DMS 273 treated with DMSO at 0.1 percent for 48 hours (cell line): ENCODE measurements at regions not wholly inside any gene's neighbourhood (a gene's known extent, or its start where the extent isn't known, plus 50 kb on each side); places are given as distances from the start of the nearest gene placed in this dataset.

Source experiments
- DNase-seq: peaks from one replicate; lab custom pipeline; 2025; lab: John Stamatoyannopoulos, UW

DNA sequence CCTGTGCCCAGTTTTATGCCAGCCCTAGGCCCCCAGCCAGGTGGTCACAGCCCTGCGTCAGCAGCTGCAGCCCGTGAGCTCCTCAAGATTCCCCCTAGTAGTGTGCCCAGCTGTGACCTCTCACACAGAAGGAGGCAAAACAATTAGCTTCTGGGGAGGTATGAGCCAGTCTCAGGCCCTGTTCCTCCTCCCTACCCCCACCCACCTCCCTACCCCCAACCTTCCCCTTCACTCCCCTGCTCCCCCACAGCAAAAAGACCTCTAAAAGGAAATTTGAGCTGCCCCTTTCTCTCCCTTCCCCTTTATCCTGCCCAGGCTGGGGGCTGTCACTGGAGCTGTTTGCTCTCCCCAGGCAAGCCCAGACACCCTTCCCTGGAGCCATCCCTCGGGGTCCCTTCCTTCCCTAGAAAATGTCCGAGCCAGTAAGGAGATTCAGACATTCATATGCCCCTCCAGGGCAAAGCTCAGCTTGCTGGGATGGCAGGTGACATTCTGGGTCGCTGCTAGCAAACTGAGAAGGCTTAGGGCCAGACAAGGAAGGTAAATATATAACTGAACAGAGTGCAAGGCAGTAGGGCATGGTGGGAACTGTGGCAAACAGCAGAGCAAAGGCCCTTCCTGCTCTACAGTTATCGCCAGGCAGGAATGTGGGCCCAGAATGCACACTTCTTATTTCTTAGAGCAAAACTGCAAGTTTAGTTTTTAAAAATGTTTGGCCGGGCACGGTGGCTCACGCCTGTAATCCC lies 300.2 kb downstream of the MN1 start:
- no peak for DNase-seq

DNA sequence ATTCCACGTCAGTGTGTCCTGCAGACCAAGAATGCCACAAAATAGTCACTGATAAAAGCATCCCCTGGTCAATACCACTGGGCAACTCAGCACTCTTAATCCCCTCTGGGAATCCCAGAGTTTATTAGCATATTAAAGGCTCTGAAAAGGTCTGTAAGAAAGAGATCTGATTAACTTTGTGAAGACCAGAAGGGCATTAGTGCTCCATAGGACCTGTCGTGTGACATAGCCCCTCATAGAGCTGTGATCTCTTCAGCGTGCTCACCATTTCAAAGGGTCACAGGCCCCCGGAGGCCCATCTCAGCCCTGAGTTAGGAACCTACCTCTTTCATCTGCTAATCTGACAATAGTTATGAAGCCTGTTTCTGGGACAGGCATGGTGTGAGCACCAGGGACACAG lies 299.2 kb downstream of the MN1 start:
- DNase-seq = no peak

DNA sequence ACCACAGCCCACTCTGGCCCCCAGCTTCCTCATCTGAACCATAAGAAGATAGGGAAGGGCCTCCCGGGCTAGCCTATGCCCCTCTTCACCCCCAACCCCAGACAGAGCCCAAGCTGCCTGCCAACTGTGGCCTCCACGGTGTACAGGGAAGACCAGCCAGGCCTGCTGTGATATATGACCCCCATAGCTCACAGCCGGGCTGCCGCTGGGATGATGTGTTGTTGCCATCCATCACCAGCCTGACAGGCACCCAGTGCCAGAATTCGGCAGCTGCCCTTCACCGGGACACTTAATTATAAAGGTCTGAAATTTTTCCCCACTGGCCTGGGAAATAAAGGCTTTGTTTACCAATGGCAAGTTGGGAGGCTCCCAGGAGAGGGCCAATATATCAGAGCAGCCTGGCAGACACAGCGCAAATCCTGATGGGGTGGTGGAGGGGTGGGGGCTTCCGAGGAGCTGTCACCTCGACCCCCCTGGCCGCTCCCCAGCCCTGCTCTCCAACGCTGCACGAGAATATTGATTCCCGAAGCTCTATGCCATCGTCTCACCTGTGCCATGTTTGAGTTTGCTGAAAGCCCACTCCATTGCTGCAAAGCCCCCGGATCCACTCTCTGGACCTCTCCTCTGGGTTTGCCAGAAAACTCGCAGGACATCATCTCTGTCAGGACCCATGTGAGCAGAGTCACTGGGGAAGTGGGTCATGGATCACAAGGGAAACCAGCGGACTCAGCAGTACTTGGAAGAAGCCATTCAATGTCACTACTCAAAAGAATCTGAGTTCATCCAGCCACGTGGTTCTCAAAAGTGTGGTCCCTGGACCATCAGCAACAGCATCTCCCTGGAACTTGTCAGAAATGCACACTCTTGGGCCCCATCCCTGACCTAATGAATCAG lies 296.9 kb downstream of the MN1 start:
- DNase-seq = no peak

DNA sequence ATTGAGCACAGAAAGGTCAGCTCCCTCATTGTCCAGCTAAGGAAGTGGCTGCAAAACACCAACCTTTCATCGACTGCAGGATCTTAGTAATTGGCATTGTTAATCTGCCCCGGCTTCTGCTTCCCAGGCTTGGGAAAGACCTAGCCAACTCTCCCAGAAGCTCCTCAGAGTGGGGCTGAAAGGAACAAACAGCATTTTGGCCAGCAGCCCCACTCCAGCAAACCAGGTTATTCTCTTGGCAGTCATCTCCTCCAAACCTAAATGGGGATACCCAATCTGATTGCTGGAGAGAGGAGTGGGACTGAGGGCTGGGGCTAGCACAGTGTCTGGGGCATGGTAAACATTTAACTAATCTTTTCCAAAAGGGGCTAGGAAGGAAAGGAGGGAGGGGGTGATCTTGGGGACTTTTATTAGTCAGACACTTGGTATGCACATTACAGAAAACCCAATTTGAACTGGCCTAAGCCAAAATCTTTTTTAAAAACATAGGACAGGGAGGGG lies 294.4 kb downstream of the MN1 start:
- no peak for DNase-seq

DNA sequence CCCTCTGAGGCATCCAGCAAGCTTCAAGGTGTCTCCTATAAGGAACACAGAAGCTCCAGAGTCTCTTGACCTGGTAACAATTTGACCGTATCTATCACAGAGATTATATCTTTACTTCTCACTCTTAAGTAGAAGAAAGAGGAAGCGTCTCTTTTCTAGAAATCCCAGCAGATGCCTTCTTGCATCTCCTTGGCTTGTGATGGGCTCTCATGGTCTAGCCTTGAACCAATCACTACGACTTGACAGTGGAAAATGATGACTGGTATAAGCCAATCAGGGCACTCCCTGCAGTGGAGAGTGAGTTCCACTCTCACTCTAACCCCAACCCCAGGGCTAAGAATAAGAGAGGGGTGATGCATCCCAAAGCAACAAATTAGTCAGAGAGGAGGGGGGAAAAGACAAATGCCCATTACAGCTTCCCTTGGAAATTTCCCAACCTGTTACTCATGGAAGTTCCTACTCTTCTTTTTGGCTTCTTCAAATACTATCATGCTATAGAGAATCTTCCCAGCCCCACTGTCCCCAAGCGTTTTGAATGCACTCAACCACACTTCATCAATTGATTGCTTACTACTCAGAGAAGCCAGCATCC lies 293.5 kb downstream of the MN1 start:
- no peak for DNase-seq

DNA sequence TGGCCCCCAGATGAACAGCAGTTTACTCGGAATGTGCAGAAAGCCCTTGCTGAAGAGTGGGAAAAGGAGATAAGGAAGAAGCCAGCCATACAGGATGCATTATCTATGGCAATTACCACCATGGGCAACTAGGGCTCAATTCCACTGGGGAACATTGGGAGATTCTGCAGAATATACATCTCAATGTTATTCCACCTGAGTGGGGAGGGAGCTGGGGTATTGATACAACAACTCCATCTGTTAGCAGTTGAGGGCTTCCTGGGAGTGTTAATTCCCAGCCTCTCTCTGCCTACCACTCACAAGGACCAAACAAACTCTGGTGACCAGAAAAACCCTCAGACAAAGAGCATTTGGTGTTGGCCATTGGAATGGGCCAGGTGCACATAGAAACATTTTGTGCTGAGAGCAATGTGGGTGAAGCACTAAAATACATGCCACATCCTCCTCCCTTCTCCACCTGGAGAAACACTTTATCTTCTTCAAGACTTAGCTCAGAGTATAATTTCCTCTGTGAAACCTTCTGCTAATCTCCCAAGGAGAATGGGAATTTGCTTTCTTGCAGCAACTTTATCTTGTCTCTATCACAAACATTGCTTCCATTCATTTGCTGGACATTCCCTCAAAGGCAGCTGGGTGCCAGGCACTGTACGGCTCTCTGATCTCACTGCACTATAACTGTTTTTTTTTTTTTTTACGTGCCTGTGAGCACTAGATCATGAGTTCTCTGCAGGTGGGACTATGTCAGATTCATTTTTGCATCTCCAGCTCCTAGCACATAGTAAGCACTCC lies 292.2 kb downstream of the MN1 start:
- DNase-seq = no peak

DNA sequence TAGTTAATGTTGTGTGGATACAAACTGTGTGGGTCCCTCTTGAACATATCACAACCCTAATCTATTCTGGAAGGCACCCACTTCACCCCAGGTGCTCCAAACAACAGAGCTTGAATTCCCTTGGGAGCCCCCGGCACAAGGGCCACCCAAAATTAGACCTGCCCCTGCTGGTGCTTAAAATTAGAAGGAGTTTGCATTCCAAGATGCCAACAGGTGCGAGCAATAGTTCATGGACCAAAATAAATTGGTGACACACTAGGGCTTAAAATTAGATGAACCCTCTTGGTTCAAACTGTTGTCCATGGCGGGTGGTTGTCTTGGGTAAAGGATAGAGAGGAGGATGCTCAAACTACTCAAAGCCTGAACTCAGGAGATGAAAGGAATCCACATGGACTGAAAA lies 291.5 kb downstream of the MN1 start:
- DNase-seq = no peak

DNA sequence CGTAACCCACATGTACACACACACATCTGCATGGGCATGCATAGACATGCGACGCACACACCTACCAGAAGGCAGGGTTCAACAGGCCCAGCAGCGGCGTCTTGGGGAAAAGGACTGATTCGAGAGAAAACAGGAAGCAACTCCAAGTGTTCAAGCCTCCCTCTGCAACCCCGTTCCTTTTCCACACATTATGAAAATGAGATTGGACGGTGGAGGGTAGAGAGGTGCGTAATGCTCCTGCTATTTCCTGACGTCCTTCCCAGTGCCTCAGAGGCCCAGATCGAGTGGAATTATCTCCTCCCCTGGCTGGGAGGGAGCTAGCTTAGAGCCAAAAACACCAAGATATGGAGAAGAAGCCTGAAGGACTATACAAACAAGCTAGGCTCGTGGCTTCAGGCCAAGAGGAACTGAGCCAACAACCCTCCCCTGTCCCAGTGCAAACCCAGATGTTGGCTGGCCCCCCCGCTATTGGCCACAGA lies 289.2 kb downstream of the MN1 start:
- DNase-seq = no peak

DNA sequence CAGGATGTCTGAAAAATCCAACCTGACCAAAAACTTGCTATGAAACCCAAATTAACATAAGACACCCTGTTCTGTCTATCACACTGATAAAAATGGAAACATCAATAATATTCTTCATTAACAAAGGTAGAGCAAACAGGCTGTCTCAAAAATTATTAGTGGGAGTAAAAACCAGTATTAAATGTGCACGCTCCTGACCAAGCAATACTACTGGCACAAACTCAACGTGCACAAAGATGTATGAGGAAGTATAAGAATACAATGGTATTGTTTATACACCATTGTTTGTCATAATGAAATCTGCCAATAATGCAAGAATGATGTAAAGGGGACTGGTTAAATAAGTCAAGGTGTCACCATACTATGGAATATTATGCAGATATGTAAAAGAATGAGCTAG lies 288.5 kb downstream of the MN1 start:
- no peak for DNase-seq

DNA sequence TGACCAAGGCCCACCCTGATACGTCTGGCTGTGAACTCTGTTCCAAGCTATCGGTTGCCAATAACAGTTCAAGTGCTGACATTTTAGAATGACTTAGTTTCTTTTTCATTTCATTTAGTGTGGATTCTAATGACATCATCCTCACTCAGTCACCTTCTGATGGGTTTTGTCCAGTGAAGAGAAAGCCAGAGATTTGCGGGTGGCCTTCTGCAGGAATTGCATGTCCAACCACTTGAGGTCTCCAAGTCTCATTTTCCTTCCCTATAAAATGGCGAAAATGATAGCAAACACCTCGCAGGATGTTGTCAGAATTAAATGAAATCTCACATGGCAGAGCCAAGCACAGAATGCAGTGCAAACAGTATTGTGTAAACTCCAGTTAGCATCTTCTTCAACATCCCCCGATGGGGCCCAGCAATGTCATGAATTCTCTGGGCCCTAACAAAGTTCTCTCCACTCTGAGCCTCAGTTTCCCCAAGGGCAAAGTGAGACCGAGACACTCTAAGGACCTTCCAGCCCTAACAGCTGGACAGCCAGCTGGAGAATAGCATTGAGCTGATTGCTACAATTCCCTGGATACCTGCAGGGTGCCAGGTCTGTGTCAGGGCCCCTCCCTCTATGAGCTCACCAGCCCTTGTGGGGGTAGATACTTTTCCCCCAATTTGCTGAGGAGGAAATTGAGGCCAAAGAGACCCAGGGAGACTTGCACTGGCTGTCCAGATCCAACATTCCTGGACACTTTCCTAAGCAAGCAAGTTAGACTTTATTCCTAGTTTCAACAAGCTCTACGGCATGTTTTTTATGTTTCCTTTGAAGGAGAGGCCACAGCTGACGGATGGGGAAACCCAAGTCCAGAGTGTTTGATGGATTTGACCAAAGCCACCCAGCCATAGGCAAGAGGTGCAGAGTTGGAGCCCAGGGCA lies 286.7 kb downstream of the MN1 start:
- DNase-seq = no peak

DNA sequence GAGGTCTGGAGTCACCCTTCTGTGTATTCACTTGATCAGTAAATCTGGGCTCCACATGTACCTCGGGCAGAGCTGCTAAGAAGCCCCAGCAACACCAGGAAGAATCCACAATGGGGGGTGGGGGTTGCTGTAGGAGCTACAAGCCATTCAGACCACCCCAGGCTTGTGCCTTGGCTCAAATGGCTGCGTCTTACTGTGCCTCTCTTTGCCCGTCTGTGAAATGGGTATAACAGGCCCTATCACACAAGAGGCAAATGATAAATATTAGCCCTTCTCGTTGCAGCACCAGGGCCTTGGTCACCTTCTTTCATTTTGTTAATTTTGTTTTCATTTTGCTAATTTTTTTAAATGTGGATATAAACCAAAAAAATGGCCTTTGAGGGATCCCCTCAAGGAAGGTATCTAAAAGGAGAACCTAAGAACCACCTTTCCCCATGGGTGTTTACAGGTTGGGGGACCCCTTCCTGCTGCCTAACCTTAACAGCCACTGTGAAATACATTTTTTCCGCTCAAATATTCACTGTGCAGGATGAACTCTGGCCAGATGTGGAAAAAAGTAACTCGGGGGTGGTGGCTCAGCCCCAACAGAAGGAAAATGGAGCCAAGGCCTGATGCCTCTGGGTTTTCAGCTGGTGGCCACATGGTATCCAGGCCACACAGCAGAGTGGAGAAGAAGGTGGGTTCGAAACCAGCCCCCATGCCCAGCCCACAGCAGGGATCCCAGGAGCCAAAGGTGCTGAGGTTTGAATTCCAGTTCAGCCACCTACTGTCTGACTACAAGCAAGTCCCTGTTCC lies 284.0 kb downstream of the MN1 start:
- DNase-seq = no peak

DNA sequence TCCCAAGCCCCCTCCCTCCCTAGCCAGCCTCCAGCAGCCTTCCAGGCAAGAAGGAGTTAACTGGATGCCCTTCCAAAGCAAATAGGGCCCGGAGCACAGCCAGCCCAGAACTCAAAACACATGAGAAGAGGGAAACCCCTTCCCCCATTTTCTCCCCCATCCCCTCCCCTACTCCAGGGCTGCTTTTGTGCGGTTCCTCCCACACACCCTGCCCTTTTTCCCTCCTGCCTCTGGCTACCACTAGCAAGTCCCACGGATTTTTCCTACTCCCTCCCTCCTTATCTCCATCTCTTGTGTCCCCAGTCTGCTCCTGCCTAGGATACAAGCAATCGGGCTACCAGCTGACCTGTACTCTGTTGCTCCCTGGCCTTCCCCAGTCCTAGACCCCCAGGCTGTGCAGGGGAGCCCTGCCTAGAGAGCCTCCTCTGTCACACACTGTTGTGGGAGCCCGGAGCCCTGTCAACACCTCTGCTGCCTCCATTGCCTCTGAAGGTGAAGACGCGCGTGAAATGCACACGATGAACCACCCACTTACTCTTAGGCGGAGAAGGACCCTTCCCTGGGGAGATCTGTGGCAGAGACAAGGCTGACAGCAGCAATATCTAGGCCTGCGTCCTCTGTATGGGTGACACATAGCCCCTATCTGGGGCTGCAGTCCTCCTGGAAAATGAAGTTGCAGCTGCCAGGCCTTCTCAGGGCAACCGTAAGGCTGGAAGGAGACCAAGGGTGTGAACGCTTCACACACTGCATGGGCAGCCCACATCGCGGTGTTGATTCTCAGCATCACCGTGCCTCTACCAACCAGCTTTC lies 282.8 kb downstream of the MN1 start:
- no peak for DNase-seq

DNA sequence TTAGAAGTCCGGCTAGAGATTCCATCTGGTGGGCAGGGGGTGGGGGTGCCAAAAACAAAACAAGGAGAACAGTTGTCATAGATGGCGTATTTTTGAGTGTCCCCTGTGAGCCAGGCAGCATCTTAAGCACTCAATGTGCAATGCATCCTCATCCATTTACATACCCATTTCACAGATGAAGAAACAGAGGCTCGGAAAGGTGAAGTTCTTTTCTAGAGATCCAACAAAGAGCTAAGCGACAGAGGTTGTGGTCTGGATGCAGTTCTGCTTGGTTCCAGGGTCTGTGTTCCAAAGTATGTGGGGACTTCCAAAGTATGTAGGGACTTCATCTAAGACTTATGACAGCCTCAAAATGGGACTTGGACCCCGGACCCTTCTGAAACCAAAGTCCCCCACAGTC lies 277.8 kb downstream of the MN1 start:
- no peak for DNase-seq

DNA sequence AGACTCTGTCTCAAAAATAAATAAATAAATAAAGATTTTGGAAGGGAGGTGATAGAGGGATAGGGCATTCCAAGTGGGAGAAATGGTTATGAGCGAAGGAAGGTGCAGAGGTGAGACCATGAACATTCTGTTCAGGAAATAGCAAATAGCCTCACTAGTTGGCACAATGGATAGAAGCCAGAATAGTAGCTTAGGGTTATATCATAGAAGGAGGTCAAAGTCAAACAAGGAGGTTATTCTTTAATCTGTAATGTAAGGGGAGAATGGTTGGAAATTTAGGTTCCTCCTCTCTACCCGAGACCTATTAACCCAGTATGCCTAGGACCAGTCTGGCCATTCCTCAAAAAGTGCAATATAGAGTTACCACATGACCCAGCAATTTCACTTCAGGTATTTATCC lies 275.8 kb downstream of the MN1 start:
- no peak for DNase-seq

DNA sequence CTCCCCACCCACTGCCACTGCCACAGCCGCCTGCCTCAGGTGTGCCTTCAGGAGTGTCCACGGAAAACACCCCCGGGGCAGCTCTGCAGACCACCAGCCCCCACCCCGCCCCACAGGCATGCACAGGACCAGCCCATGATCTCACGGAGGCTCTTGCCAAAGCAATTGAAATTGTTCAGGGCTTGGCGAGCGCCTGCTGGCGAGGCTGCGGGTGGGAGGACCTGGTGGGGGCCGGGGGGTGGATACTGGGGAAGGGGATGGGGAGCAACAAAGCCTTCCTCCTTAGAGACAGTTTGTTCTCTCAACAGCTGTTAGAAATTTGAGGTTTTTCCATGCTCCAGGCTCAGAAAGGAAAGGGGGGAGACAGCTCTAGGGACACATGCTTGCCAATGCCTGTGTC lies 274.7 kb downstream of the MN1 start:
- DNase-seq = no peak

DNA sequence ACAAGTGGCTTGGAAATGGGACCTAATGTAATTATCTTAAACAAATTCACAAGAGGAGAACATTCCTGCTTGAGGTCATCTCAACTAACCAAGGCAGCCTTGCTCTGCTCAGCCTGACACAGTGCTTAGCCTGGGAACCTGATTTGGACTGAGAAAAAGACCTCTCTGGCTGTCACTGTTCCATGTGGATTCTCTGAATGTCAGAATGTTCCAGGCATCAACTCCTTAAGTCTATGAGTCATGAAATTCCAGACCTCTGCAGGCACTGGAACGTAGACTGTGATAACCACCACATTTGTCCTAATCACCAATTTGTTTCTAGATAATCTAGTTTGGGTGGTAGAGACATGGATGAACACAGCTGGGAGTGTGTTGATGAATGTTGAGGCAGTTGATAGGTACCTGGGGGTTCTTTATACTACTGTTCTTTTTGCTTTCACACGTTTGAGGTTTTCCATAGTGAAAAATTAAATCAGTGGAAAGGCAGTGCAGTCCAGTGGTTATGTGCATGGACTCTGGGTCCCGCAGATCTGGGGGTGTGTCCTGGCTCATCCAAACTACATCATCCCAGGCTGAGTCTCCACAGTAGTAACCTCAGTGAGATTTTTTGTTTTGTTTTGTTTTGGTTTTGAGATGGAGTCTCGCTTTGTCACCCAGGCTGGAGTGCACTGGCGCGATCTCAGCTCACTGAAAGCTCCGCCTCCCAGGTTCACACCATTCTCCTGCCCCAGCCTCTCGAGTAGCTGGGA lies 269.6 kb downstream of the MN1 start:
- no peak for DNase-seq

DNA sequence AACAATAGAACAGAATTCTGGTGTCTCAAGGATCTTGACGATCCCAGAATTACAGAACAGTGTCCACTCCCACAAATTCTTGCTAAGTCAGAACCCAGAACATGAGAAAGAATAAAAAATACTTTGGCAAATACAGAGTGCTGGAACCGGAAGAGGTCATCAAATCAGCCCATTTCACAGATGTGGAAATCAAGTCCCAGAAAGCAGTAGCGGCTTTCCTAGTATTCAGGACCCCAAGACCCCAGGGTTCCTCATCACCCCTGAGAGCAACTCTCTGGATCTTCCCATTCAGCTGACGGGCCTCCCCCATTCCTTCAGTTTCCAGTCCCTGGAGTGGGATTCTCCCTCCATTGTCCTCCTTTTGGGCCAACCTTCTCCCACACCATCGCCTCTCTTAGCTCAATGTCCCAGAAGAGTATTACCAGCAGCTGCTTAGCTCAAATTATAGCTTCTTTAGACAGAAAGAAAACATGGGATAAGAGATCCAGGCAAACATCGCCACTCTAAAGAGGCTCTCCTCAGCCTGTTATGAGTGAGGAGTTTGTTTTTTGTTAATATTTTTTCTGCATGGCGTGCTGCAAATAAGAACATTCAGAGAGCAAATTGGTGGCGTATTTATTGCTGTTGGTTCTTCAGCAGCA lies 268.3 kb downstream of the MN1 start:
- DNase-seq = no peak

DNA sequence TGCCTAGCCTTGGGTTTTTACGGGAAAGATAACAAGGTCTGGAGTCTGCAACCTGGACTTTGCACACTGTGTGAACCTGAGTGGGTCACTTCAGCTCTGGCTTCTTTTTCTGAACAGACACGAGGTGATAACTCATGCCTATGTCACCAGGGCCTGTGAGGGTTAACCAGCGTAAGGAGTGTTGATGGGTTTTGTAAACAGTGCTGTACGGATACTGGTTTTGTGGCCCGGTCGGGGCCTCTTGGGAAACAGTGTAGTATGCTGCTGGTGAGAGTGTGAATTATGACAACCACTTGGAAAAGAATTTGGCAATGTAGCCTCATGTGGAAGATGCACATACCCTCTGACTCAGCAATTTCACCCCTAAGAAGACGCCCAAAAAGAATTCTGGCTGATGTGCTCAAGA lies 266.8 kb downstream of the MN1 start:
- DNase-seq = no peak
